ENCODE measurements at regions not wholly inside any gene's neighbourhood (a gene's known extent, or its start where the extent isn't known, plus 50 kb on each side); places are given as distances from the start of the nearest gene placed in this dataset.

DNA sequence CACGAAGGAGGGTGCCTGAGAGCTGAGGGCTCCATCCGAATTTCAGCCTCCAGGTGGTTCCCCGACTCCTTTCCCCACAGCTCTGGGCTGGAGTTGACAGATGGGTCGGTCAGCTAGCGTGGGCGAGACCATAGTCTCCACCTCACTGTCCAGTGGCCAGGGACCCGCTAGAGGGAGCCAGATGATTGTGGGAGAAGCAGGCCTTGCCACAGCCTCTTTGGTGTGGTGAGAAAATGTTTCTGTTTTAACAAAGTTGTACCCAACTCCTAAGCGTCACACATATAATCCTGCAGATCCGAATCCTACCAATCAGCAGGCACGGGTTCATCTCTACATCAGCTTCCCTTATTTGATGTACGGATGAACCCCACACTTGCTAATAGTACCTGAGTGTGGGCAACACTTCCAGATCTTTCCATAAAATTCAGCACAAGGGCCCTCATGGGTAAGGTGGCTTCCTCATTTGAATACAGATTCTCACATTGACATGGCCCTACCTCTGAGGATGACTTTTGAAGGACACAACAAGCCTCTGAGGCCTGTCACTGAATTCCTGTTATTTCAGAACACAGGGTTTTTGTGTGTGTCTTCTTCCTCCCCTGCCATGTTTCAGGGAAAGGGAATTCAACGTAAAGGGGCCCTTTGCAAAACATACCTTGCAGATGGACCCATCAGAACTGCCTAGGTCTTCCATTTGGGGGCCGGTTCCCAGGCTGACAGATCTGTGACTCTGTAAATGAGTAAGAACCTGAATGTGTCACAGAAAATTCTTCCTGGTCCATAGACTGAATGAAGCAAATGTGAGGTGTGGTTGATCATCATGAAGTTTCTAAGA, 103.2 kb upstream of the DUSP22 start:
- TF ChIP-seq ELF4 (IDR thresholded peaks at IDR 0.05) (no peak), TARDBP (IDR thresholded peaks at IDR 0.05) (no peak), SUZ12 (IDR thresholded peaks at IDR 0.05) (no peak), BHLHE40 (IDR thresholded peaks at IDR 0.05; ENCODE audit: borderline replicate concordance) (no peak), SP1 (IDR thresholded peaks at IDR 0.05) (no peak)
